ENCODE measurements at regions not wholly inside any gene's neighbourhood (a gene's known extent, or its start where the extent isn't known, plus 50 kb on each side); places are given as distances from the start of the nearest gene placed in this dataset.

DNA sequence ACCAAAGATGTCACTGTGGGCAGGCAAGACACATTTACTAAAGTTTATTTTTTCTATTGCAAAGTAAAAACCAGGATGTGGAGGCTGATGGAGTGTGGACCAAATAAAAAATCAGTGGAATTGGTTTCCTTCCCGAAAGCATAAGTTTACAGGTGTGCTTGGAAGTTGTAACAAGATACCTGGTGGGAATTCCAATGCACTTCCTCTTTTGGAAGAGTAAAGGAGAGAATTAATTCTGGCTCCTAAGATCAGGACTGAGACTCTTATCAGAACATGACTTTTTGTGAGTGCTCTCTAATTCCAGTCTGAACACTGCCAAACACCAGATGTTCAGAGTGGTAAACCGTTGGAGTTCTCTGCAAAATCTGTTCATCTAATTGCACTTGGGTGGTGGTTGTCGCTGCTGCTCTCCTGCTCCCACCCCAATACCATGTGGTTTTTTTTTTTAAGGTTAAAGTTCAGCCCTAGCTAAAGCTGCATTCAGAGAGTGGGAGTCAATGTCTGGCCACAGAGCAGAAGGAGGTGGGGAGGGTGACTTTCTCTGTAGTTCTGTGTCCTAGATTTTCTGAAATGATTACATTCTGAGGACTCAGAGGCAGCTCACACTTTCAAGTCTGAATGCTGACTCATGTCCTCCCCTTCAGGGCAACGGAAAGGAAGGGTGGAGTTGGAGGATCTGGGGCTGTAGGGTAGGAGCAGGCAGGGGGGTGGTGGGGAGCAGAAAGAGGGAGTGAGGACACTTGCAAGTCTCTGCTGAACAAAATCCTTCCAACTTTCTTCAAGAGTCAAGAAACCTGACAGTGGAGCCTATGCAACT, 275.8 kb upstream of the PRDM1 start:
- TF ChIP-seq, protein P1, sequence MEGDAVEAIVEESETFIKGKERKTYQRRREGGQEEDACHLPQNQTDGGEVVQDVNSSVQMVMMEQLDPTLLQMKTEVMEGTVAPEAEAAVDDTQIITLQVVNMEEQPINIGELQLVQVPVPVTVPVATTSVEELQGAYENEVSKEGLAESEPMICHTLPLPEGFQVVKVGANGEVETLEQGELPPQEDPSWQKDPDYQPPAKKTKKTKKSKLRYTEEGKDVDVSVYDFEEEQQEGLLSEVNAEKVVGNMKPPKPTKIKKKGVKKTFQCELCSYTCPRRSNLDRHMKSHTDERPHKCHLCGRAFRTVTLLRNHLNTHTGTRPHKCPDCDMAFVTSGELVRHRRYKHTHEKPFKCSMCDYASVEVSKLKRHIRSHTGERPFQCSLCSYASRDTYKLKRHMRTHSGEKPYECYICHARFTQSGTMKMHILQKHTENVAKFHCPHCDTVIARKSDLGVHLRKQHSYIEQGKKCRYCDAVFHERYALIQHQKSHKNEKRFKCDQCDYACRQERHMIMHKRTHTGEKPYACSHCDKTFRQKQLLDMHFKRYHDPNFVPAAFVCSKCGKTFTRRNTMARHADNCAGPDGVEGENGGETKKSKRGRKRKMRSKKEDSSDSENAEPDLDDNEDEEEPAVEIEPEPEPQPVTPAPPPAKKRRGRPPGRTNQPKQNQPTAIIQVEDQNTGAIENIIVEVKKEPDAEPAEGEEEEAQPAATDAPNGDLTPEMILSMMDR (IDR thresholded peaks at IDR 0.05; ENCODE audit: low read depth, low read length, missing input control): no peak
- no peak for TF ChIP-seq YY1 (IDR thresholded peaks at IDR 0.05)
- TF ChIP-seq SP1 (IDR thresholded peaks at IDR 0.05): no peak
- no peak for TF ChIP-seq ATF3 (IDR thresholded peaks at IDR 0.05)
- no peak for TF ChIP-seq HNF4G (IDR thresholded peaks at IDR 0.05)
- no peak for TF ChIP-seq RAD21 (IDR thresholded peaks at IDR 0.05)
- no peak for TF ChIP-seq ZBTB33 (IDR thresholded peaks at IDR 0.05)
- TF ChIP-seq REST (IDR thresholded peaks at IDR 0.05): no peak
- TF ChIP-seq HNF4A (conservative IDR thresholded peaks at IDR 0.05): no peak
- no peak for TF ChIP-seq TAF1 (conservative IDR thresholded peaks at IDR 0.05)
- TF ChIP-seq FOXA1 (IDR thresholded peaks at IDR 0.05): no peak
- no peak for TF ChIP-seq NR2F2 (IDR thresholded peaks at IDR 0.05)
- no peak for TF ChIP-seq GABPA (IDR thresholded peaks at IDR 0.05 in 1 of 2, conservative IDR thresholded peaks at IDR 0.05 in 1 of 2)
